CD14-positive monocyte (primary cell): ENCODE measurements at regions not wholly inside any gene's neighbourhood (a gene's known extent, or its start where the extent isn't known, plus 50 kb on each side); places are given as distances from the start of the nearest gene placed in this dataset.

Source experiments
- DNase-seq, 3 donors: peaks; one replicate each; pipeline ENCODE4 v3.0.0-alpha.2; 2011 to 2022
- H2AFZ ChIP-seq: 2 replicates; pipeline ENCODE4 v1.6.0; 2012; ENCODE audit warnings: mild to moderate bottlenecking, low read depth, low read length, inconsistent platforms; ENCODE audit not compliant: insufficient read depth, poor library complexity, severe bottlenecking
- H3K27ac ChIP-seq, 2 donors: 1 replicate in 1 of 2; 2 replicates in 1 of 2; pipeline ENCODE4 v1.5.1; 2012 to 2013; ENCODE audit warnings: low read length in 2 of 2, control low read depth in 1 of 2, inconsistent platforms in 1 of 2, low read depth in 1 of 2, mild to moderate bottlenecking in 1 of 2
- H3K27me3 ChIP-seq, 2 donors: one replicate each; pipeline versions ENCODE4 v1.6.0 to v1.6.1; 2011 to 2013; ENCODE audit warnings: low read length in 2 of 2; ENCODE audit not compliant: control insufficient read depth in 2 of 2, insufficient read depth in 2 of 2
- H3K36me3 ChIP-seq, 2 donors: replicated peaks in 1 of 2; 1 replicate in 1 of 2; 2 replicates in 1 of 2; pipeline versions ENCODE4 v1.5.1 to v1.6.1; 2012 to 2013; ENCODE audit warnings: low read length in 2 of 2, control low read depth in 1 of 2, inconsistent platforms in 1 of 2, mild to moderate bottlenecking in 1 of 2; ENCODE audit not compliant: insufficient read depth in 2 of 2, control insufficient read depth in 1 of 2
- H3K4me1 ChIP-seq, 2 donors: 1 replicate in 1 of 2; 2 replicates in 1 of 2; pipeline versions ENCODE4 v1.5.1 to v1.6.1; 2012 to 2013; ENCODE audit warnings: low read length in 2 of 2, control low read depth in 1 of 2, inconsistent platforms in 1 of 2, mild to moderate bottlenecking in 1 of 2, moderate library complexity in 1 of 2; ENCODE audit not compliant: insufficient read depth in 2 of 2, control insufficient read depth in 1 of 2
- H3K4me2 ChIP-seq: replicated peaks from 2 replicates; pipeline ENCODE3; 2012; ENCODE audit warnings: low read length, moderate library complexity, mild to moderate bottlenecking; ENCODE audit not compliant: poor library complexity, severe bottlenecking; ENCODE audit errors: extremely low read depth
- H3K4me3 ChIP-seq, 3 experiments: fragments of 200-600 bp in 1 of 3; sonication (generic) in 1 of 3; replicated peaks in 1 of 3; 1 replicate in 2 of 3; 2 replicates in 1 of 3; pipeline ENCODE4 v1.5.1; 2011 to 2013; ENCODE audit warnings: low read length in 3 of 3, mild to moderate bottlenecking in 3 of 3, control low read depth in 2 of 3, low read depth in 2 of 3, inconsistent platforms in 1 of 3, moderate library complexity in 1 of 3
- H3K79me2 ChIP-seq: 2 replicates; pipeline ENCODE4 v1.6.0; 2012; ENCODE audit warnings: mild to moderate bottlenecking, control low read depth, inconsistent platforms, low read length, moderate library complexity; ENCODE audit not compliant: insufficient read depth
- H3K9ac ChIP-seq: 2 replicates; pipeline ENCODE4 v1.6.0; 2017; ENCODE audit warnings: low read length, mild to moderate bottlenecking; ENCODE audit not compliant: insufficient read depth, poor library complexity, severe bottlenecking
- H3K9me3 ChIP-seq, 2 donors: replicated peaks in 1 of 2; 1 replicate in 1 of 2; 2 replicates in 1 of 2; pipeline versions ENCODE4 v1.5.1 to v1.6.1; 2012 to 2013; ENCODE audit warnings: low read length in 2 of 2, control low read depth in 1 of 2; ENCODE audit not compliant: control insufficient read depth in 1 of 2, insufficient read depth in 1 of 2
- H4K20me1 ChIP-seq: 2 replicates; pipeline ENCODE4 v1.6.0; 2012; ENCODE audit warnings: mild to moderate bottlenecking, low read length, control low read depth, moderate library complexity; ENCODE audit not compliant: insufficient read depth
- H3K27ac Mint-ChIP-seq, 7 donors: one replicate each; pipeline ENCODE4 v1.8.0; 2020; ENCODE audit warnings: mild to moderate bottlenecking in 7 of 7, mixed read lengths in 7 of 7, moderate library complexity in 6 of 7, inconsistent platforms in 2 of 7
- H3K27me3 Mint-ChIP-seq, 3 donors: one replicate each; pipeline ENCODE4 v1.8.0; 2021 to 2022; ENCODE audit warnings: low read depth in 3 of 3, mild to moderate bottlenecking in 3 of 3, mixed read lengths in 3 of 3, moderate library complexity in 3 of 3, inconsistent platforms in 1 of 3
- H3K36me3 Mint-ChIP-seq, 2 donors: one replicate each; pipeline ENCODE4 v1.8.0; 2020; ENCODE audit warnings: mixed read lengths in 2 of 2, inconsistent platforms in 1 of 2, mild to moderate bottlenecking in 1 of 2
- H3K4me1 Mint-ChIP-seq: one replicate; pipeline ENCODE4 v1.8.0; 2020; ENCODE audit warnings: mild to moderate bottlenecking, mixed read lengths
- H3K4me3 Mint-ChIP-seq, 2 donors: one replicate each; pipeline ENCODE4 v1.8.0; 2020; ENCODE audit warnings: mild to moderate bottlenecking in 2 of 2, mixed read lengths in 2 of 2, moderate library complexity in 1 of 2
- H3K9me3 Mint-ChIP-seq, 7 donors: one replicate each; pipeline ENCODE4 v1.8.0; 2020 to 2022; ENCODE audit warnings: mixed read lengths in 7 of 7, mild to moderate bottlenecking in 6 of 7, moderate library complexity in 6 of 7, inconsistent platforms in 2 of 7
- WGBS: methylation state at CpG from one replicate; pipeline ENCODE4 v1.1.5; 2013; ENCODE audit warnings: missing lambda C conversion rate; ENCODE audit not compliant: insufficient coverage; 5-methylcytosine and 5-hydroxymethylcytosine counted together
- intact Hi-C, 2 donors: fragments of 100-400 bp; cut with micrococcal nuclease; formaldehyde crosslinking; loops; one replicate each; pipeline versions ENCODE4 v1.15.0 to v1.15.1; 2023
- TF ChIP-seq, protein P1 (sequence below): fragments of 200-600 bp; IDR thresholded peaks from one replicate; pipeline ENCODE4 v1.8.0; 2022; ENCODE audit warnings: antibody characterized with exemption, mild to moderate bottlenecking

DNA sequence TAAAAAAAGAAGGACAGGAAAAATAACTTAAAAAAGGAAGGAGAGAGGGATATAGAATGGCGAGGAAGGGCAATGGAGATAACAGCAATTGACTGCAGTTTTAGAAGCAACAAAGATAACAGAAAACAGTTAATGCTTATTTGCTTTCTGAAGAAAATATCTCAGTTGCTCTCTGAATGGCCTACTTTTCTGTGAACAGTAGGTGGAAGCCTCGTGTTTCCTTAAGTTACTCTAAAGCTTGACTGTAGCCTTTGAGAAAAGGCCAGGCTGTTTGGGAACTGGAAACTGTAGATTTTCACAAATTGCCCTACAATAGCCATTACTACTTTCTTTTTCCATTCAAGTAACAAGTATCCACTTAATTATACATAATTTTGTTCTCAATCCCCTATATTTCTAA lies 404.5 kb downstream of the YTHDC2 start:
- WGBS, result 80% methylated on average over 1 of the region's 2 CpGs
- no peaks in the 10 kb centered on the region for H4K20me1 ChIP-seq
- no peaks in the 10 kb centered on the region for H3K4me1 Mint-ChIP-seq
- H3K27me3 Mint-ChIP-seq, result peaks cover 0 to 2% (median 0%) of the 10 kb centered on the region in 3 donors
- H3K27me3 ChIP-seq, result no peaks in the 10 kb centered on the region
- no peaks in the 10 kb centered on the region for H3K36me3 Mint-ChIP-seq
- H3K27ac Mint-ChIP-seq, result no peak overlapping the region
- no peak overlapping the region for H3K4me3 ChIP-seq
- H3K27ac ChIP-seq, result no peak overlapping the region
- no peaks in the 10 kb centered on the region for H3K79me2 ChIP-seq
- H3K4me3 Mint-ChIP-seq, result no peak overlapping the region
- H3K4me2 ChIP-seq, result no peak overlapping the region
- peaks cover 0 to under 1% of the 10 kb centered on the region in 2 donors for H3K9me3 ChIP-seq
- peaks cover 0 to 6% (median 4%) of the 10 kb centered on the region in 7 donors for H3K9me3 Mint-ChIP-seq
- no peak for DNase-seq
- no peak overlapping the region for H3K9ac ChIP-seq
- TF ChIP-seq, protein P1, sequence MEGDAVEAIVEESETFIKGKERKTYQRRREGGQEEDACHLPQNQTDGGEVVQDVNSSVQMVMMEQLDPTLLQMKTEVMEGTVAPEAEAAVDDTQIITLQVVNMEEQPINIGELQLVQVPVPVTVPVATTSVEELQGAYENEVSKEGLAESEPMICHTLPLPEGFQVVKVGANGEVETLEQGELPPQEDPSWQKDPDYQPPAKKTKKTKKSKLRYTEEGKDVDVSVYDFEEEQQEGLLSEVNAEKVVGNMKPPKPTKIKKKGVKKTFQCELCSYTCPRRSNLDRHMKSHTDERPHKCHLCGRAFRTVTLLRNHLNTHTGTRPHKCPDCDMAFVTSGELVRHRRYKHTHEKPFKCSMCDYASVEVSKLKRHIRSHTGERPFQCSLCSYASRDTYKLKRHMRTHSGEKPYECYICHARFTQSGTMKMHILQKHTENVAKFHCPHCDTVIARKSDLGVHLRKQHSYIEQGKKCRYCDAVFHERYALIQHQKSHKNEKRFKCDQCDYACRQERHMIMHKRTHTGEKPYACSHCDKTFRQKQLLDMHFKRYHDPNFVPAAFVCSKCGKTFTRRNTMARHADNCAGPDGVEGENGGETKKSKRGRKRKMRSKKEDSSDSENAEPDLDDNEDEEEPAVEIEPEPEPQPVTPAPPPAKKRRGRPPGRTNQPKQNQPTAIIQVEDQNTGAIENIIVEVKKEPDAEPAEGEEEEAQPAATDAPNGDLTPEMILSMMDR, result no peak
- H2AFZ ChIP-seq, result no peak overlapping the region
- intact Hi-C loops, result no loop called here
- H3K4me1 ChIP-seq, result no peaks in the 10 kb centered on the region
- no peaks in the 10 kb centered on the region for H3K36me3 ChIP-seq

GRCh38 chr5:113922343-113922742 lies 408.8 kb downstream of the YTHDC2 start:
- Histone ChIP-seq H3K9me3 (peaks cover 5 to 8% of the 10 kb centered on the region in 2 donors), H3K4me1 (no peaks in the 10 kb centered on the region), H2AFZ (no peak overlapping the region), H3K79me2 (no peaks in the 10 kb centered on the region), H3K9ac (no peak overlapping the region), H3K27ac (no peak overlapping the region), H3K36me3 (no peaks in the 10 kb centered on the region), H4K20me1 (no peaks in the 10 kb centered on the region), H3K27me3 (no peaks in the 10 kb centered on the region), H3K4me2 (no peak overlapping the region), H3K4me3 (no peak overlapping the region)
- WGBS, result 92% methylated on average over 1 of the region's 3 CpGs
- Mint-ChIP-seq H3K9me3 (peaks cover 0 to 11% (median 6%) of the 10 kb centered on the region in 7 donors), H3K27ac (no peak overlapping the region), H3K4me3 (no peak overlapping the region), H3K36me3 (no peaks in the 10 kb centered on the region), H3K4me1 (no peaks in the 10 kb centered on the region), H3K27me3 (peaks cover 0 to 2% (median 0%) of the 10 kb centered on the region in 3 donors)
- intact Hi-C loops, result no loop called here
- no peak for DNase-seq
- TF ChIP-seq, protein P1, result no peak
